GM12875 (cell line): ENCODE measurements at regions not wholly inside any gene's neighbourhood (a gene's known extent, or its start where the extent isn't known, plus 50 kb on each side); places are given as distances from the start of the nearest gene placed in this dataset.

Experiments used
- H3K4me3 ChIP-seq: one replicate; pipeline ENCODE4 v1.5.1; 2011; ENCODE audit warnings: low read depth, low read length, control low read depth
- CTCF ChIP-seq: IDR thresholded peaks from 2 replicates; pipeline ENCODE4 v1.5.1; 2011; ENCODE audit warnings: low read depth, mild to moderate bottlenecking, control low read depth, inconsistent platforms, low read length, moderate library complexity, borderline replicate concordance; ENCODE audit not compliant: insufficient read depth

- H3K4me3 ChIP-seq, result no peak overlapping the region
- TF ChIP-seq CTCF, result no peak
These were observed 1853.7 kb upstream of the CELF4 start for GRCh38 chr18:39419315-39419714.

- no peak for TF ChIP-seq CTCF
- no peak overlapping the region for H3K4me3 ChIP-seq
These were observed 1849.9 kb upstream of the CELF4 start for GRCh38 chr18:39415471-39415870.

GRCh38 chr18:39414009-39414700 lies 1848.6 kb upstream of the CELF4 start:
- no peak for TF ChIP-seq CTCF
- H3K4me3 ChIP-seq, result no peak overlapping the region

GRCh38 chr18:39406941-39407340 lies 1841.3 kb upstream of the CELF4 start:
- TF ChIP-seq CTCF, result no peak
- H3K4me3 ChIP-seq, result no peak overlapping the region

GRCh38 chr18:39403121-39403520 lies 1837.5 kb upstream of the CELF4 start:
- TF ChIP-seq CTCF, result no peak

GRCh38 chr18:39399662-39400061 lies 1834.1 kb upstream of the CELF4 start:
- TF ChIP-seq CTCF, result no peak
- no peak overlapping the region for H3K4me3 ChIP-seq

More at GRCh38 chr18:39403121-39403520, 1837.5 kb upstream of the CELF4 start:
- no peak overlapping the region for H3K4me3 ChIP-seq

GRCh38 chr18:39396168-39396567 lies 1830.6 kb upstream of the CELF4 start:
- no peak overlapping the region for H3K4me3 ChIP-seq
- TF ChIP-seq CTCF, result no peak
